GM23338 (cell line): ENCODE measurements at regions not wholly inside any gene's neighbourhood (a gene's known extent, or its start where the extent isn't known, plus 50 kb on each side); places are given as distances from the start of the nearest gene placed in this dataset.
"Not testable (repeated sequence)": the region's sequence is repeated elsewhere in the genome, so short reads cannot be mapped to it uniquely, and the experiment has no call there.

ENCODE experiments used
- ATAC-seq: fragments of 200-7000 bp; cut with Tn5 transposase; 3 replicates; pipeline ENCODE4 v1.9.1; 2020
- DNase-seq: peaks from one replicate; pipeline ENCODE4 v3.0.0-alpha.2; 2015; ENCODE audit warnings: low spot score
- H2AFZ ChIP-seq: fragments of 200-600 bp; sonication (generic); 2 replicates; pipeline ENCODE4 v1.8.0; 2016; ENCODE audit warnings: antibody characterized with exemption, mild to moderate bottlenecking, moderate library complexity
- H3F3A ChIP-seq: fragments of 200-600 bp; sonication (generic); replicated peaks from 2 replicates; pipeline ENCODE4 v1.8.0; 2017; ENCODE audit warnings: antibody characterized with exemption, mixed run types, low read depth
- H3K27ac ChIP-seq: fragments of 200-600 bp; sonication (generic); 2 replicates; pipeline ENCODE4 v1.6.1; 2016; ENCODE audit warnings: low read depth
- H3K27me3 ChIP-seq: fragments of 200-600 bp; sonication (generic); 2 replicates; pipeline ENCODE4 v1.8.0; 2016; ENCODE audit warnings: mild to moderate bottlenecking, mixed run types, moderate library complexity; ENCODE audit not compliant: insufficient read depth
- H3K36me3 ChIP-seq: fragments of 200-600 bp; sonication (generic); 2 replicates; pipeline ENCODE4 v1.8.0; 2016; ENCODE audit warnings: mild to moderate bottlenecking; ENCODE audit not compliant: insufficient read depth
- H3K4me1 ChIP-seq: fragments of 200-600 bp; sonication (generic); 2 replicates; pipeline ENCODE4 v1.8.0; 2016; ENCODE audit warnings: mild to moderate bottlenecking, moderate library complexity; ENCODE audit not compliant: insufficient read depth
- H3K4me2 ChIP-seq: fragments of 200-600 bp; sonication (generic); 2 replicates; pipeline ENCODE4 v1.7.1; 2017; ENCODE audit warnings: mixed run types
- H3K4me3 ChIP-seq: fragments of 200-600 bp; sonication (generic); 2 replicates; pipeline ENCODE4 v1.6.1; 2016; ENCODE audit warnings: mixed run types
- H3K79me2 ChIP-seq: fragments of 200-600 bp; sonication (generic); replicated peaks from 2 replicates; pipeline ENCODE4 v1.8.0; 2017; ENCODE audit warnings: mild to moderate bottlenecking; ENCODE audit not compliant: insufficient read depth
- H3K9me2 ChIP-seq: fragments of 200-600 bp; sonication (generic); 2 replicates; pipeline ENCODE4 v1.8.0; 2017; ENCODE audit not compliant: insufficient read depth
- H4K20me1 ChIP-seq: fragments of 200-600 bp; sonication (generic); replicated peaks from 2 replicates; pipeline ENCODE4 v1.8.0; 2017; ENCODE audit warnings: mild to moderate bottlenecking; ENCODE audit not compliant: insufficient read depth
- H3K27ac Mint-ChIP-seq: 2 replicates; pipeline ENCODE4 v1.8.0; 2020; ENCODE audit warnings: inconsistent platforms, mild to moderate bottlenecking, moderate library complexity, mixed read lengths
- H3K27me3 Mint-ChIP-seq: 3 replicates; pipeline ENCODE4 v1.8.0; 2022; ENCODE audit warnings: low read depth, mild to moderate bottlenecking, moderate library complexity, mixed read lengths, inconsistent platforms; ENCODE audit not compliant: insufficient read depth, poor library complexity
- H3K36me3 Mint-ChIP-seq: 3 replicates; pipeline ENCODE4 v1.8.0; 2021; ENCODE audit warnings: low read depth, mild to moderate bottlenecking, inconsistent platforms, moderate library complexity, mixed read lengths
- H3K4me1 Mint-ChIP-seq: 3 replicates; pipeline ENCODE4 v1.8.0; 2020; ENCODE audit warnings: mild to moderate bottlenecking, inconsistent platforms, mixed read lengths
- H3K4me3 Mint-ChIP-seq: 3 replicates; pipeline ENCODE4 v1.8.0; 2021; ENCODE audit warnings: moderate library complexity, mild to moderate bottlenecking, inconsistent platforms, mixed read lengths
- H3K9me3 Mint-ChIP-seq: 3 replicates; pipeline ENCODE4 v1.8.0; 2020; ENCODE audit warnings: moderate library complexity, mild to moderate bottlenecking, inconsistent platforms, mixed read lengths
- CREB1 ChIP-seq: fragments of 250-450 bp; sonication (Bioruptor Pico); IDR thresholded peaks from 2 replicates; pipeline ENCODE4 v1.5.0; 2020; ENCODE audit warnings: low read depth, mild to moderate bottlenecking, moderate library complexity
- EZH2 ChIP-seq: fragments of 200-600 bp; sonication (generic); IDR thresholded peaks from one replicate; pipeline ENCODE4 v1.8.0; 2017; ENCODE audit warnings: antibody characterized with exemption, mild to moderate bottlenecking, low read depth; ENCODE audit not compliant: unreplicated experiment
- EZH2phosphoT487 ChIP-seq: fragments of 200-600 bp; sonication (generic); IDR thresholded peaks from one replicate; pipeline ENCODE4 v1.8.1; 2018; ENCODE audit warnings: antibody characterized with exemption; ENCODE audit not compliant: unreplicated experiment
- JUNB ChIP-seq: IDR thresholded peaks from one replicate; pipeline ENCODE4 v1.6.1; 2016; ENCODE audit warnings: antibody characterized with exemption; ENCODE audit not compliant: unreplicated experiment
- NANOG ChIP-seq: IDR thresholded peaks from 2 replicates; pipeline ENCODE4 v1.6.1; 2016; ENCODE audit warnings: antibody characterized with exemption, borderline replicate concordance
- POLR2AphosphoS5 ChIP-seq: IDR thresholded peaks from 2 replicates; pipeline ENCODE4 v1.6.1; 2016; ENCODE audit warnings: antibody characterized with exemption, low read depth
- STAT1 ChIP-seq: IDR thresholded peaks from one replicate; pipeline ENCODE4 v1.6.1; 2016; ENCODE audit warnings: antibody characterized with exemption; ENCODE audit not compliant: unreplicated experiment
- ZNF114 ChIP-seq: fragments of 250-450 bp; sonication (Bioruptor Pico); IDR thresholded peaks from 2 replicates; pipeline ENCODE4 v1.5.0; 2020; ENCODE audit warnings: mild to moderate bottlenecking, moderate library complexity
- ZNF331 ChIP-seq: fragments of 250-450 bp; sonication (Bioruptor Pico); IDR thresholded peaks from 2 replicates; pipeline ENCODE4 v1.5.0; 2020; ENCODE audit warnings: low read depth, mild to moderate bottlenecking, moderate library complexity
- TF ChIP-seq, protein P1 (sequence below): IDR thresholded peaks from one replicate; pipeline ENCODE4 v1.6.1; 2018; ENCODE audit warnings: antibody characterized with exemption; ENCODE audit not compliant: unreplicated experiment
- TF ChIP-seq, protein P2 (sequence below), 2 experiments: fragments of 200-600 bp in 1 of 2; sonication (generic) in 1 of 2; conservative IDR thresholded peaks; 2 replicates each; pipeline versions ENCODE4 v1.5.1 to v1.6.1; 2016 to 2017; ENCODE audit warnings: antibody characterized with exemption in 2 of 2, low read depth in 2 of 2, mild to moderate bottlenecking in 2 of 2, moderate library complexity in 1 of 2
- TF ChIP-seq, protein P3 (sequence below): IDR thresholded peaks from 2 replicates; pipeline ENCODE4 v1.6.1; 2016; ENCODE audit warnings: antibody characterized with exemption

DNA sequence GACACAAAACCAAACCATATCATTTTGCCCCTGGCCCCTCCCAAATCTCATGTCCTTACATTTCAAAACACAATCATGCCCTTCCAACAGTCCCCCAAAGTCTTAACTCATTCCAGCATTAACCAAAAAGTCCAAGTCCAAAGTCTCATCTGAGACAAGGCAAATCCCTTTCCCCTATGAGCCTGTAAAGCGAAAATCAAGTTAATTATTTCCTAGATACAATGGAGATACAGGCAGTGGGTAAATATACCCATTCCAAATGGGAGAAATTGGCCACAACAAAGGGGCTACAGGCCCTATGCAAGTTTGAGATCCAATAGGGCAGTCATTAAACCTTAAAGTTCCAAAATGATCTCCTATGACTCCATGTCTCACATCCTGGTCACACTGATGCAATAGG is 709.9 kb upstream of the LUZP2 start:
- H3K27ac ChIP-seq, H3K36me3 Mint-ChIP-seq, H3K36me3 ChIP-seq, H3K4me3 ChIP-seq, H3K9me3 Mint-ChIP-seq, H3K27ac Mint-ChIP-seq, H3K4me1 ChIP-seq, H3K4me2 ChIP-seq, H3K4me3 Mint-ChIP-seq, H3F3A ChIP-seq, H3K27me3 Mint-ChIP-seq, H3K9me2 ChIP-seq, H3K27me3 ChIP-seq, H4K20me1 ChIP-seq, ATAC-seq, H3K79me2 ChIP-seq, DNase-seq, H2AFZ ChIP-seq, H3K4me1 Mint-ChIP-seq: not testable (repeated sequence)

DNA sequence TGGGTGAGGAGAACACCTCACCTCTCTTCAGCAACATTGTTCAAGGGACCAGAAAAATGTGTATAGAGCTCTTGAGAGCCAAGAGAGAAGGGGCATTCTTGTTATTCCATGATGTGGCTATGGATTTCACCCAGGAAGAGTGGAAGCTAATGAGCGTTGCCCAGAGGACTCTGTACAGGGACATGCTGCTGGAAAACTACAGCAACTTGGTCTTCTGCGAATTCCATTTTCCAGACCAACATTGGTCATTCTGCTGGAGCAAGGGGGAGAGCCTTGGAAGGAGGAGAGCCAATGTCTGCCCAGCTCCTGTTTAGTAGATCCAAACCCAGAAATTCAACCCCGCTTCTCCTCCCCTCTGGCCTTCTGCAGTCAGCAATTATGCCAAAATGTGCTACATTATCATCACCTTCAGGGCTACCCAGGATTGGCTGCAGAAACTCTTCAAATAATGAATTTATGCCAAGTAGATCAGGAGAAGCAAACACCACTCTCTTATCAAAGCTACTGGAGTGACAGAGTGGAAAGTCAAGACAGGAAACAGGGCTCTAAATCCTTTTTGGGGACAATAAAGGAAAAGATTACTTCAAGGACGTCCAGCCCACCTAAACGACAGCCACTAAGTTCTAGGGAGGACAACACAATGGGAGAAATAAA is 707.5 kb upstream of the LUZP2 start:
- DNase-seq (no peak), ATAC-seq (no peak)
- Histone ChIP-seq H3K4me3 (no peak overlapping the region), H3K9me2 (0 out of 2 replicates have a peak, but pooled peaks cover 9% of the 10 kb centered on the region), H3K79me2 (no peaks in the 10 kb centered on the region), H3K27me3 (no peaks in the 10 kb centered on the region), H3F3A (no peaks in the 10 kb centered on the region), H3K4me2 (no peak overlapping the region), H3K27ac (no peak overlapping the region), H4K20me1 (no peaks in the 10 kb centered on the region), H3K4me1 (peaks cover 3% of the 10 kb centered on the region; the same call in 1 of the 2 replicates), H2AFZ (no peak overlapping the region), H3K36me3 (no peaks in the 10 kb centered on the region)
- Mint-ChIP-seq H3K36me3 (no peaks in the 10 kb centered on the region), H3K27ac (no peak overlapping the region), H3K4me3 (no peak overlapping the region), H3K9me3 (no peaks in the 10 kb centered on the region; the same call in 2 of the 3 replicates), H3K27me3 (no peaks in the 10 kb centered on the region), H3K4me1 (no peaks in the 10 kb centered on the region)
- TF ChIP-seq ZNF114 (CRISPR knock-in tag) (no peak), ZNF331 (CRISPR knock-in tag) (no peak), POLR2AphosphoS5 (no peak), EZH2phosphoT487 (no peak), STAT1 (no peak), EZH2 (no peak), CREB1 (CRISPR knock-in tag) (no peak), JUNB (no peak), NANOG (no peak)
- TF ChIP-seq, protein P1, sequence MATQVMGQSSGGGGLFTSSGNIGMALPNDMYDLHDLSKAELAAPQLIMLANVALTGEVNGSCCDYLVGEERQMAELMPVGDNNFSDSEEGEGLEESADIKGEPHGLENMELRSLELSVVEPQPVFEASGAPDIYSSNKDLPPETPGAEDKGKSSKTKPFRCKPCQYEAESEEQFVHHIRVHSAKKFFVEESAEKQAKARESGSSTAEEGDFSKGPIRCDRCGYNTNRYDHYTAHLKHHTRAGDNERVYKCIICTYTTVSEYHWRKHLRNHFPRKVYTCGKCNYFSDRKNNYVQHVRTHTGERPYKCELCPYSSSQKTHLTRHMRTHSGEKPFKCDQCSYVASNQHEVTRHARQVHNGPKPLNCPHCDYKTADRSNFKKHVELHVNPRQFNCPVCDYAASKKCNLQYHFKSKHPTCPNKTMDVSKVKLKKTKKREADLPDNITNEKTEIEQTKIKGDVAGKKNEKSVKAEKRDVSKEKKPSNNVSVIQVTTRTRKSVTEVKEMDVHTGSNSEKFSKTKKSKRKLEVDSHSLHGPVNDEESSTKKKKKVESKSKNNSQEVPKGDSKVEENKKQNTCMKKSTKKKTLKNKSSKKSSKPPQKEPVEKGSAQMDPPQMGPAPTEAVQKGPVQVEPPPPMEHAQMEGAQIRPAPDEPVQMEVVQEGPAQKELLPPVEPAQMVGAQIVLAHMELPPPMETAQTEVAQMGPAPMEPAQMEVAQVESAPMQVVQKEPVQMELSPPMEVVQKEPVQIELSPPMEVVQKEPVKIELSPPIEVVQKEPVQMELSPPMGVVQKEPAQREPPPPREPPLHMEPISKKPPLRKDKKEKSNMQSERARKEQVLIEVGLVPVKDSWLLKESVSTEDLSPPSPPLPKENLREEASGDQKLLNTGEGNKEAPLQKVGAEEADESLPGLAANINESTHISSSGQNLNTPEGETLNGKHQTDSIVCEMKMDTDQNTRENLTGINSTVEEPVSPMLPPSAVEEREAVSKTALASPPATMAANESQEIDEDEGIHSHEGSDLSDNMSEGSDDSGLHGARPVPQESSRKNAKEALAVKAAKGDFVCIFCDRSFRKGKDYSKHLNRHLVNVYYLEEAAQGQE: no peak
- TF ChIP-seq, protein P2, sequence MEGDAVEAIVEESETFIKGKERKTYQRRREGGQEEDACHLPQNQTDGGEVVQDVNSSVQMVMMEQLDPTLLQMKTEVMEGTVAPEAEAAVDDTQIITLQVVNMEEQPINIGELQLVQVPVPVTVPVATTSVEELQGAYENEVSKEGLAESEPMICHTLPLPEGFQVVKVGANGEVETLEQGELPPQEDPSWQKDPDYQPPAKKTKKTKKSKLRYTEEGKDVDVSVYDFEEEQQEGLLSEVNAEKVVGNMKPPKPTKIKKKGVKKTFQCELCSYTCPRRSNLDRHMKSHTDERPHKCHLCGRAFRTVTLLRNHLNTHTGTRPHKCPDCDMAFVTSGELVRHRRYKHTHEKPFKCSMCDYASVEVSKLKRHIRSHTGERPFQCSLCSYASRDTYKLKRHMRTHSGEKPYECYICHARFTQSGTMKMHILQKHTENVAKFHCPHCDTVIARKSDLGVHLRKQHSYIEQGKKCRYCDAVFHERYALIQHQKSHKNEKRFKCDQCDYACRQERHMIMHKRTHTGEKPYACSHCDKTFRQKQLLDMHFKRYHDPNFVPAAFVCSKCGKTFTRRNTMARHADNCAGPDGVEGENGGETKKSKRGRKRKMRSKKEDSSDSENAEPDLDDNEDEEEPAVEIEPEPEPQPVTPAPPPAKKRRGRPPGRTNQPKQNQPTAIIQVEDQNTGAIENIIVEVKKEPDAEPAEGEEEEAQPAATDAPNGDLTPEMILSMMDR (conservative IDR thresholded peaks at IDR 0.05; ENCODE audit: low read depth in 2 of 2): no peak
- TF ChIP-seq, protein P3, sequence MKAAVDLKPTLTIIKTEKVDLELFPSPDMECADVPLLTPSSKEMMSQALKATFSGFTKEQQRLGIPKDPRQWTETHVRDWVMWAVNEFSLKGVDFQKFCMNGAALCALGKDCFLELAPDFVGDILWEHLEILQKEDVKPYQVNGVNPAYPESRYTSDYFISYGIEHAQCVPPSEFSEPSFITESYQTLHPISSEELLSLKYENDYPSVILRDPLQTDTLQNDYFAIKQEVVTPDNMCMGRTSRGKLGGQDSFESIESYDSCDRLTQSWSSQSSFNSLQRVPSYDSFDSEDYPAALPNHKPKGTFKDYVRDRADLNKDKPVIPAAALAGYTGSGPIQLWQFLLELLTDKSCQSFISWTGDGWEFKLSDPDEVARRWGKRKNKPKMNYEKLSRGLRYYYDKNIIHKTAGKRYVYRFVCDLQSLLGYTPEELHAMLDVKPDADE: no peak
